Body of pancreas (tissue), 4 donors: ENCODE measurements at regions not wholly inside any gene's neighbourhood (a gene's known extent, or its start where the extent isn't known, plus 50 kb on each side); places are given as distances from the start of the nearest gene placed in this dataset.

Experiments used
- ATAC-seq: fragments of 150-250 bp; one replicate; pipeline ENCODE4 v1.9.1; 2016
- DNase-seq, 4 donors: peaks; one replicate each; pipeline ENCODE4 v3.0.0-alpha.2; 2019
- H3K27ac ChIP-seq, 4 donors: fragments of 200-600 bp; sonication (generic); 1 replicate in 3 of 4; 2 replicates in 1 of 4; pipeline versions ENCODE4 v1.5.1 to v1.6.1; 2016 to 2019; ENCODE audit warnings: mild to moderate bottlenecking in 1 of 4, mixed read lengths in 1 of 4, moderate library complexity in 1 of 4
- H3K27me3 ChIP-seq, 2 donors: fragments of 200-600 bp; sonication (generic); one replicate each; pipeline ENCODE4 v1.6.0; 2016; ENCODE audit warnings: mild to moderate bottlenecking in 1 of 2
- H3K36me3 ChIP-seq, 2 donors: fragments of 200-600 bp; sonication (generic); replicated peaks in 1 of 2; 2 replicates each; pipeline ENCODE4 v1.5.1; 2016; ENCODE audit warnings: low read depth in 2 of 2; ENCODE audit not compliant: insufficient read depth in 1 of 2
- H3K4me1 ChIP-seq: fragments of 200-600 bp; sonication (generic); one replicate; pipeline ENCODE4 v1.6.0; 2016
- H3K4me3 ChIP-seq, 2 donors: fragments of 200-600 bp; sonication (generic); 1 replicate in 1 of 2; 2 replicates in 1 of 2; pipeline ENCODE4 v1.5.1; 2016 to 2019
- H3K9me3 ChIP-seq, 3 donors: fragments of 200-600 bp; sonication (generic); 1 replicate in 2 of 3; 2 replicates in 1 of 3; pipeline ENCODE4 v1.5.1; 2016
- CTCF ChIP-seq, 7 experiments: fragments of 450-650 bp in 4 of 7; fragments of 200-600 bp in 3 of 7; sonication (generic) in 3 of 7; IDR thresholded peaks; one replicate each; pipeline ENCODE4 v1.5.1; 2016 to 2019; ENCODE audit warnings: antibody characterized with exemption in 7 of 7
- POLR2A ChIP-seq, 3 donors: fragments of 450-650 bp; IDR thresholded peaks; one replicate each; pipeline ENCODE4 v1.6.1; 2016; ENCODE audit warnings: antibody characterized with exemption in 3 of 3, mild to moderate bottlenecking in 2 of 3
- WGBS, 2 donors: methylation state at CpG; one replicate each; pipeline ENCODE4 v1.1.5; 2017; 5-methylcytosine and 5-hydroxymethylcytosine counted together
- intact Hi-C: fragments of 100-400 bp; cut with DNase I; formaldehyde crosslinking; loops from one replicate; pipeline ENCODE4 v1.15.1; 2023

DNA sequence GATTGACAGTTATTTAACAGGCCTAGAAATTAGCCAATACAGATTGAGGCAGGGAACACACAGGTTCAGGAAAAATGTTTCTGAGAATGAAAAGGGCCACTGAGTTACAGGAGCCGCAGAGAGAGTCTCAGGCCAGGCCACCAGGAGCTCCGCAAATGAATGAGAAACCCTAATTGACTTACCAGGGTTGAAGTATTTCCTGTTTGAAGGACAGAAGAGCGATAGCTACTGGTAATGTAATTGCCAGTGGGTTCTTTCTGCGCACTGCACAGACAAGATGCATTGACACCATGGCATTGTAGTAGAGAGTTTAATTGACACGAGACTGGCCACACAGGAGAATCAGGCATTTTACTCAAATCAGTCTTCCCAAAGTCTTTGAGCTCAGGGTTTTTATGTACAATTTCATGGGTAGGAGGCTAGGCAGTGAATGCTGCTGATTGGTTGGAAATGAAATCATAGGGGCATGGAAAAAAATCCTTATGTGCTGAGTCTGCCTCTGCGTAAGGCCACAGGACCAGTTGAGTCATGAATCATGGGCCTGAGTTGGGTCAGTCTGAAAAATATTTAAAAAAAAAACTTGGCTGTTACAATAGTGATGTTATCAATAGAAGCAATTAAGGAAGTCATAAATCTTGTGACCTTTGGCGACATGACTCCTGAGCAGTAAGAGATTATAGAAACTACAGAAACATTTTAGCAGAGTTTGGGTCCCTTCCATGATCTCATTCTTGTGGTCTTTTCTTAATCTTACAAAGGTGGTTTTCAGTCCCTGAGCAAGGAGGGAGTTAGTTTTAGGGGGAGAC, 203.8 kb downstream of the CASP12 start:
- 74 to 75% methylated on average over 7 of the region's 7 CpGs for WGBS, 2 donors
- ATAC-seq = peak; percentile 79
- H3K27me3 ChIP-seq = no peaks in the 10 kb centered on the region

GRCh38 chr11:104692751-104693150, 205.5 kb downstream of the CASP12 start:
- Histone ChIP-seq H3K36me3 (no peaks in the 10 kb centered on the region), H3K9me3 (no peaks in the 10 kb centered on the region), H3K27ac (no peak overlapping the region), H3K4me1 (peaks cover 4% of the 10 kb centered on the region), H3K27me3 (no peaks in the 10 kb centered on the region), H3K4me3 (no peak overlapping the region)
- WGBS, 2 donors = 38 to 41% methylated on average over 1 of the region's 1 CpG
- intact Hi-C loops = no loop called here
- ATAC-seq (no peak), DNase-seq (no peak)
- TF ChIP-seq POLR2A (IDR thresholded peaks at IDR 0.05) (no peak), CTCF (IDR thresholded peaks at IDR 0.05) (no peak)

More for the DNA sequence above, 203.8 kb downstream of the CASP12 start:
- Histone ChIP-seq H3K4me1 (peaks cover 4% of the 10 kb centered on the region), H3K36me3 (no peaks in the 10 kb centered on the region), H3K27ac (peak overlapping the region in 3 of 4 donors; percentile 5 to 32 (median 27)), H3K9me3 (no peaks in the 10 kb centered on the region), H3K4me3 (no peak overlapping the region)
- intact Hi-C loops = no loop called here
- peak in 1 of 4 donors; percentile 11 for DNase-seq
- no peak for TF ChIP-seq CTCF (IDR thresholded peaks at IDR 0.05)
- no peak for TF ChIP-seq POLR2A (IDR thresholded peaks at IDR 0.05)

- Histone ChIP-seq H3K9me3 (no peaks in the 10 kb centered on the region), H3K27me3 (no peaks in the 10 kb centered on the region), H3K4me1 (peaks cover 4% of the 10 kb centered on the region), H3K36me3 (no peaks in the 10 kb centered on the region), H3K4me3 (no peak overlapping the region), H3K27ac (no peak overlapping the region)
- 61 to 70% methylated on average over 2 of the region's 2 CpGs for WGBS, 2 donors
- intact Hi-C loops = no loop called here
- ATAC-seq = no peak
- no peak for DNase-seq
- no peak for TF ChIP-seq CTCF (IDR thresholded peaks at IDR 0.05)
- no peak for TF ChIP-seq POLR2A (IDR thresholded peaks at IDR 0.05)
Measured at GRCh38 chr11:104691129-104691528, 207.1 kb downstream of the CASP12 start.

DNA sequence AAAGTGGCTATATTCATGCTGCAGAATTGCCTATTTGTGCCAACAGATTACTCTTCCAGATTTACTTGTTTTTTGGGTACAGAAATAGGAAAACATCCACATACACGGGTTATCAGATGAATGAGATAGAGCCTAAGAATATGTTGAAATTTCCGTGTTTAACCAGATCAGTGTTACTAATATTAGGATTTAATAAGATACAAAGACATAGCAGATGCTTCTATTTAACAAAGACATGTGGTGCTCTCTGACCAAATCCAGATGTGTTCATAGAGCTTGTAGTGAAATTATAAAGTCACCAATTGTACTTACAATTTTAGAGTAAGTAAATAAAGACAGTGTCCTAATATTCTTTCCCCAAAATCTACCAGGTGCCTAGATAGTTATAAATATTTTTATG, 208.0 kb downstream of the CASP12 start:
- ATAC-seq (no peak), DNase-seq (no peak)
- Histone ChIP-seq H3K27ac (no peak overlapping the region), H3K9me3 (no peaks in the 10 kb centered on the region), H3K4me3 (no peak overlapping the region), H3K36me3 (no peaks in the 10 kb centered on the region), H3K4me1 (no peaks in the 10 kb centered on the region), H3K27me3 (no peaks in the 10 kb centered on the region)
- no peak for TF ChIP-seq CTCF (IDR thresholded peaks at IDR 0.05)
- TF ChIP-seq POLR2A (IDR thresholded peaks at IDR 0.05) = no peak
- WGBS, 2 donors = 56 to 66% methylated on average over 2 of the region's 2 CpGs
- intact Hi-C loops = no loop called here

DNA sequence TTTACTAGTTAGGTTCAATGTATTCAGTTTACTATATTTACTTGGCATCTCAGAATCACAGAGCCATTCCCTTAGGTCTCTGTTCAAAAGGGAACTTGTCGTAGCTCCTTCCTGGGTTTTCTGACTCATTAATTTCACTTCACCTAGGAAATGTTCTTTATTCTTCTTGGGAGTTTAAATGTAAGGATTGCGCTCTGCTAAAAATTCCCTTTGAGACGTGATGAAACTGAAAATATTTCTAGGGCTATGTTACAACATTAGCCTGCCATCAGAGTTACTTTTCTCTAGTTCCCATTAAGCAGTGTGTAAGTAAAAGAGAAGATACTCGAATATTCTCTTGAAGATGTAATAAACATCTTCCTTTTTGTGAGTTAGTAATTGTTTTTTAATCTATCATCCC, 209.5 kb downstream of the CASP12 start:
- no peaks in the 10 kb centered on the region for H3K27me3 ChIP-seq
- intact Hi-C loops = no loop called here
- no peaks in the 10 kb centered on the region for H3K36me3 ChIP-seq
- H3K27ac ChIP-seq = no peak overlapping the region
- H3K4me1 ChIP-seq = no peaks in the 10 kb centered on the region
- WGBS, 2 donors = 54 to 67% methylated on average over 4 of the region's 4 CpGs
- no peak for ATAC-seq
- H3K9me3 ChIP-seq = no peaks in the 10 kb centered on the region
- no peak for DNase-seq
- TF ChIP-seq CTCF (IDR thresholded peaks at IDR 0.05) (no peak), POLR2A (IDR thresholded peaks at IDR 0.05) (no peak)
- no peak overlapping the region for H3K4me3 ChIP-seq
